HepG2 (cell line): ENCODE measurements at regions not wholly inside any gene's neighbourhood (a gene's known extent, or its start where the extent isn't known, plus 50 kb on each side); places are given as distances from the start of the nearest gene placed in this dataset.

Experiments used
- ATAC-seq: fragments of 200-7000 bp; cut with Tn5 transposase; 3 replicates; pipeline ENCODE4 v1.9.1; 2020; ENCODE audit warnings: mild to moderate bottlenecking, moderate library complexity
- BruUV-seq: library from RNA; stranded (reverse); fragments of 400-500 nt; replicated peaks from 2 replicates; lab custom pipeline; 2021; lab: Mats Ljungman, UMichigan
- CTCF ChIA-PET: fragments of 300-600 bp; formaldehyde crosslinking; extraction: SDS; loops from one replicate; lab custom pipeline; 2021; ENCODE audit warnings: low total read pairs, inconsistent platforms, low intra/inter-chr PET ratio; lab: Yijun Ruan, JAX
- POLR2A ChIA-PET: fragments of 350-600 bp; sonication (Branson Sonifier 250); formaldehyde crosslinking; loops from one replicate; lab custom pipeline; 2020; ENCODE audit warnings: antibody characterized with exemption, inconsistent platforms; lab: Yijun Ruan, JAX
- DNase-seq: peaks from one replicate; pipeline ENCODE4 v3.0.0-alpha.2; 2015; ENCODE audit warnings: low spot score
- FAIRE-seq: peaks from 3 replicates; lab custom pipeline; 2011; peaks lifted over from hg19 to GRCh38; lab: Jason Lieb, UNC
- H2AFZ ChIP-seq: one replicate; pipeline ENCODE4 v1.6.1; 2011; ENCODE audit warnings: low read length, inconsistent platforms
- H3K27ac ChIP-seq: fragments of 300-600 bp; 3 replicates; pipeline ENCODE4 v1.8.0; 2011; ENCODE audit warnings: mixed run types, mild to moderate bottlenecking, mixed read lengths, low read length, inconsistent platforms; ENCODE audit not compliant: insufficient read depth; ENCODE audit errors: extremely low read length
- H3K27me3 ChIP-seq, 2 experiments: fragments of 200-600 bp in 1 of 2; 2 replicates in 1 of 2; 3 replicates in 1 of 2; pipeline versions ENCODE4 v1.6.0 to v1.8.0; 2011; ENCODE audit warnings: low read length in 2 of 2, mild to moderate bottlenecking in 2 of 2, moderate library complexity in 2 of 2, inconsistent platforms in 1 of 2; ENCODE audit not compliant: insufficient read depth in 2 of 2, control insufficient read depth in 1 of 2
- H3K36me3 ChIP-seq, 2 experiments: fragments of 200-600 bp in 1 of 2; replicated peaks in 1 of 2; 2 replicates in 1 of 2; 3 replicates in 1 of 2; pipeline versions ENCODE4 v1.5.1 to v1.8.0; 2011; ENCODE audit warnings: low read length in 2 of 2, inconsistent platforms in 1 of 2; ENCODE audit not compliant: insufficient read depth in 2 of 2, control insufficient read depth in 1 of 2
- H3K4me1 ChIP-seq: 2 replicates; pipeline ENCODE4 v1.5.1; 2012; ENCODE audit warnings: low read length, inconsistent platforms; ENCODE audit not compliant: insufficient read depth
- H3K4me2 ChIP-seq: 2 replicates; pipeline ENCODE4 v1.6.0; 2011; ENCODE audit warnings: low read depth, low read length, inconsistent platforms
- H3K4me3 ChIP-seq, 3 experiments: fragments of 200-600 bp in 1 of 3; sonication (generic), shearing (Covaris generic) in 1 of 3; replicated peaks in 1 of 3; 2 replicates each; pipeline ENCODE4 v1.5.1; 2011 to 2016; ENCODE audit warnings: low read length in 3 of 3, inconsistent platforms in 2 of 3, low read depth in 2 of 3, mild to moderate bottlenecking in 2 of 3, control low read depth in 1 of 3, mixed read lengths in 1 of 3; ENCODE audit not compliant: insufficient read depth in 1 of 3
- H3K79me2 ChIP-seq: one replicate; pipeline ENCODE4 v1.6.1; 2011; ENCODE audit warnings: low read length, inconsistent platforms; ENCODE audit not compliant: insufficient read depth
- H3K9ac ChIP-seq: 2 replicates; pipeline ENCODE4 v1.6.0; 2011; ENCODE audit warnings: mild to moderate bottlenecking, low read depth, low read length, inconsistent platforms; ENCODE audit not compliant: insufficient read depth
- H3K9me3 ChIP-seq: 2 replicates; pipeline ENCODE4 v1.5.1; 2012; ENCODE audit warnings: mild to moderate bottlenecking, low read length
- H4K20me1 ChIP-seq: 2 replicates; pipeline ENCODE4 v1.6.0; 2011; ENCODE audit warnings: inconsistent platforms, mild to moderate bottlenecking, low read length, moderate library complexity; ENCODE audit not compliant: insufficient read depth
- CENPT ChIP-seq: sonication (generic); formaldehyde crosslinking; IDR thresholded peaks from 2 replicates; pipeline ENCODE4 v1.8.0; 2022; ENCODE audit warnings: low read depth, mild to moderate bottlenecking, moderate library complexity, missing genetic modification reagents
- CHD2 ChIP-seq: IDR thresholded peaks from 2 replicates; pipeline ENCODE4 v1.6.1; 2011; ENCODE audit warnings: low read depth, low read length, improper control_type of control experiment
- JUN ChIP-seq: sonication (generic); formaldehyde crosslinking; IDR thresholded peaks from 2 replicates; pipeline ENCODE4 v1.4.0; 2020; ENCODE audit warnings: mild to moderate bottlenecking, missing genetic modification reagents
- MAZ ChIP-seq, 2 experiments: sonication (generic) in 1 of 2; formaldehyde crosslinking in 1 of 2; IDR thresholded peaks; 2 replicates each; pipeline versions ENCODE4 v1.5.0 to v1.6.1; 2012 to 2020; ENCODE audit warnings: low read depth in 2 of 2, mild to moderate bottlenecking in 2 of 2, borderline replicate concordance in 1 of 2, improper control_type of control experiment in 1 of 2, low read length in 1 of 2, missing genetic modification reagents in 1 of 2, moderate library complexity in 1 of 2
- NFE2 ChIP-seq: sonication (generic); formaldehyde crosslinking; IDR thresholded peaks from 2 replicates; pipeline ENCODE4 v1.4.0; 2020; ENCODE audit warnings: missing genetic modification reagents
- RORA ChIP-seq: sonication (generic); formaldehyde crosslinking; IDR thresholded peaks from 2 replicates; pipeline ENCODE4 v1.5.0; 2020; ENCODE audit warnings: mild to moderate bottlenecking, missing genetic modification reagents, moderate library complexity
- SAFB2 ChIP-seq: sonication (generic); formaldehyde crosslinking; IDR thresholded peaks from 2 replicates; pipeline ENCODE4 v1.5.1; 2020; ENCODE audit warnings: missing genetic modification reagents, low read depth, mild to moderate bottlenecking, borderline replicate concordance
- TCF7L2 ChIP-seq: IDR thresholded peaks from 2 replicates; pipeline ENCODE4 v1.6.1; 2011; ENCODE audit warnings: mild to moderate bottlenecking, low read depth, low read length, moderate library complexity
- ZNF839 ChIP-seq: sonication (generic); formaldehyde crosslinking; IDR thresholded peaks from 2 replicates; pipeline ENCODE4 v1.4.0; 2020; ENCODE audit warnings: missing genetic modification reagents, mild to moderate bottlenecking, borderline replicate concordance
- in situ Hi-C: cut with HindIII; loops from 2 replicates; pipeline ENCODE4 v1.10.0; 2017; ENCODE audit warnings: low pct_unique_long_range_greater_than_20kb; ENCODE audit not compliant: extremely low pct_ligation_motif_present
- intact Hi-C: fragments of 100-400 bp; cut with micrococcal nuclease; formaldehyde crosslinking; loops from one replicate; pipeline ENCODE4 v1.10.0; 2022; ENCODE audit not compliant: unreplicated experiment
- TF ChIP-seq, protein P1 (sequence below): sonication (generic); formaldehyde crosslinking; IDR thresholded peaks from 2 replicates; pipeline ENCODE4 v1.4.0; 2020; ENCODE audit warnings: missing genetic modification reagents
- TF ChIP-seq, protein P2 (sequence below): sonication (generic); formaldehyde crosslinking; IDR thresholded peaks from 2 replicates; pipeline ENCODE4 v1.5.1; 2020; ENCODE audit warnings: missing genetic modification reagents, mild to moderate bottlenecking, borderline replicate concordance
- TF ChIP-seq, protein P3 (sequence below): sonication (generic); formaldehyde crosslinking; IDR thresholded peaks from 2 replicates; pipeline ENCODE4 v1.4.0; 2020; ENCODE audit warnings: missing genetic modification reagents, borderline replicate concordance
- TF ChIP-seq, protein P4 (sequence below): sonication (generic); formaldehyde crosslinking; IDR thresholded peaks from 2 replicates; pipeline ENCODE4 v1.8.0; 2022; ENCODE audit warnings: mild to moderate bottlenecking, missing genetic modification reagents; ENCODE audit not compliant: insufficient replicate concordance

DNA sequence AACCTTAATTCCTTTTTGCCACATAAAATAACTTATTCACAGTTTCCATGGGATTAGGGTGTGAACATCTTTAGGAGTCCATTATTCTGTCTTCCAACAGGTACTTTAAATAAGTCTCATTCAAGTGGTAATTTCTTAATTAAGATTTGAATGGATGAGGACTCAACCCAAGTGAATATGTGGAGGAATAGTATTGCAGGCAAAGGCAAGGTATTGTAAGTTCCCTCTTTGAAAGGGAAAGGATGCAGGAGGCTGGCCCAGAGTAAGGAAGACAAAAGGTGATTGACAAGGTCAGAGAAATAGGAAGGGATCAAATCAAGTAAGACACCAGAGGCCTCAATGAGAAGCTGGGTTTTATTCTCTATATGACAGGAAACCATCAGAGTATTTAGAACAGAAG is 238.2 kb upstream of the RBMS1 start:
- intact Hi-C loops = no loop called here
- H3K79me2 ChIP-seq = no peaks in the 10 kb centered on the region
- H3K27ac ChIP-seq = no peak overlapping the region
- H3K4me1 ChIP-seq = no peaks in the 10 kb centered on the region
- H3K36me3 ChIP-seq = no peaks in the 10 kb centered on the region
- ATAC-seq = no peak
- no peak overlapping the region for H2AFZ ChIP-seq
- no peak for FAIRE-seq
- in situ Hi-C loops = no loop called here
- no peak overlapping the region for H3K4me2 ChIP-seq
- BruUV-seq = no TSS peak
- H3K27me3 ChIP-seq = no peaks in the 10 kb centered on the region; a peak in 1 of 5 replicates
- no peaks in the 10 kb centered on the region for H4K20me1 ChIP-seq
- ChIA-PET CTCF (no interaction called here), POLR2A (no interaction called here)
- H3K9ac ChIP-seq = no peak overlapping the region
- no peaks in the 10 kb centered on the region for H3K9me3 ChIP-seq
- H3K4me3 ChIP-seq = no peak overlapping the region
- no peak for DNase-seq
- no peak for TF ChIP-seq JUN (CRISPR knock-in tag)
- TF ChIP-seq MAZ (IDR thresholded peaks at IDR 0.05; ENCODE audit: borderline replicate concordance, low read depth, low read length) = no peak
- TF ChIP-seq MAZ (CRISPR knock-in tag; IDR thresholded peaks at IDR 0.05; ENCODE audit: low read depth) = no peak
- TF ChIP-seq RORA = no peak
- no peak for TF ChIP-seq ZNF839 (CRISPR knock-in tag)
- TF ChIP-seq, protein P1, sequence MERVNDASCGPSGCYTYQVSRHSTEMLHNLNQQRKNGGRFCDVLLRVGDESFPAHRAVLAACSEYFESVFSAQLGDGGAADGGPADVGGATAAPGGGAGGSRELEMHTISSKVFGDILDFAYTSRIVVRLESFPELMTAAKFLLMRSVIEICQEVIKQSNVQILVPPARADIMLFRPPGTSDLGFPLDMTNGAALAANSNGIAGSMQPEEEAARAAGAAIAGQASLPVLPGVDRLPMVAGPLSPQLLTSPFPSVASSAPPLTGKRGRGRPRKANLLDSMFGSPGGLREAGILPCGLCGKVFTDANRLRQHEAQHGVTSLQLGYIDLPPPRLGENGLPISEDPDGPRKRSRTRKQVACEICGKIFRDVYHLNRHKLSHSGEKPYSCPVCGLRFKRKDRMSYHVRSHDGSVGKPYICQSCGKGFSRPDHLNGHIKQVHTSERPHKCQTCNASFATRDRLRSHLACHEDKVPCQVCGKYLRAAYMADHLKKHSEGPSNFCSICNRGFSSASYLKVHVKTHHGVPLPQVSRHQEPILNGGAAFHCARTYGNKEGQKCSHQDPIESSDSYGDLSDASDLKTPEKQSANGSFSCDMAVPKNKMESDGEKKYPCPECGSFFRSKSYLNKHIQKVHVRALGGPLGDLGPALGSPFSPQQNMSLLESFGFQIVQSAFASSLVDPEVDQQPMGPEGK (CRISPR knock-in tag) = no peak
- no peak for TF ChIP-seq CENPT (CRISPR knock-in tag)
- TF ChIP-seq CHD2 = no peak
- TF ChIP-seq, protein P2, sequence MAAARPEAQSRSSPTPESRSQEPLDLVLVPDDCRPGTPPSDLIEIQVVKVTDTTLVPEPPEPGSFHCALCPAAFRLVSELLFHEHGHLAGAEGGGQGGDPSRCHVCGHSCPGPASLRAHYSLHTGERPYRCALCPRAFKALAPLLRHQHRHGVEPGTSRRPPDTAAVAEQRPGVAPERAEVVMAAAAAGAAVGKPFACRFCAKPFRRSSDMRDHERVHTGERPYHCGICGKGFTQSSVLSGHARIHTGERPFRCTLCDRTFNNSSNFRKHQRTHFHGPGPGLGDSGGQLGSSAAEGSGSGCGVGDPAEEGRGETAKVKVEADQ (CRISPR knock-in tag) = no peak
- no peak for TF ChIP-seq TCF7L2
- no peak for TF ChIP-seq NFE2 (CRISPR knock-in tag)
- TF ChIP-seq, protein P3, sequence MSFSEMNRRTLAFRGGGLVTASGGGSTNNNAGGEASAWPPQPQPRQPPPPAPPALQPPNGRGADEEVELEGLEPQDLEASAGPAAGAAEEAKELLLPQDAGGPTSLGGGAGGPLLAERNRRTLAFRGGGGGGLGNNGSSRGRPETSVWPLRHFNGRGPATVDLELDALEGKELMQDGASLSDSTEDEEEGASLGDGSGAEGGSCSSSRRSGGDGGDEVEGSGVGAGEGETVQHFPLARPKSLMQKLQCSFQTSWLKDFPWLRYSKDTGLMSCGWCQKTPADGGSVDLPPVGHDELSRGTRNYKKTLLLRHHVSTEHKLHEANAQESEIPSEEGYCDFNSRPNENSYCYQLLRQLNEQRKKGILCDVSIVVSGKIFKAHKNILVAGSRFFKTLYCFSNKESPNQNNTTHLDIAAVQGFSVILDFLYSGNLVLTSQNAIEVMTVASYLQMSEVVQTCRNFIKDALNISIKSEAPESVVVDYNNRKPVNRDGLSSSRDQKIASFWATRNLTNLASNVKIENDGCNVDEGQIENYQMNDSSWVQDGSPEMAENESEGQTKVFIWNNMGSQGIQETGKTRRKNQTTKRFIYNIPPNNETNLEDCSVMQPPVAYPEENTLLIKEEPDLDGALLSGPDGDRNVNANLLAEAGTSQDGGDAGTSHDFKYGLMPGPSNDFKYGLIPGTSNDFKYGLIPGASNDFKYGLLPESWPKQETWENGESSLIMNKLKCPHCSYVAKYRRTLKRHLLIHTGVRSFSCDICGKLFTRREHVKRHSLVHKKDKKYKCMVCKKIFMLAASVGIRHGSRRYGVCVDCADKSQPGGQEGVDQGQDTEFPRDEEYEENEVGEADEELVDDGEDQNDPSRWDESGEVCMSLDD (CRISPR knock-in tag) = no peak
- TF ChIP-seq, protein P4, sequence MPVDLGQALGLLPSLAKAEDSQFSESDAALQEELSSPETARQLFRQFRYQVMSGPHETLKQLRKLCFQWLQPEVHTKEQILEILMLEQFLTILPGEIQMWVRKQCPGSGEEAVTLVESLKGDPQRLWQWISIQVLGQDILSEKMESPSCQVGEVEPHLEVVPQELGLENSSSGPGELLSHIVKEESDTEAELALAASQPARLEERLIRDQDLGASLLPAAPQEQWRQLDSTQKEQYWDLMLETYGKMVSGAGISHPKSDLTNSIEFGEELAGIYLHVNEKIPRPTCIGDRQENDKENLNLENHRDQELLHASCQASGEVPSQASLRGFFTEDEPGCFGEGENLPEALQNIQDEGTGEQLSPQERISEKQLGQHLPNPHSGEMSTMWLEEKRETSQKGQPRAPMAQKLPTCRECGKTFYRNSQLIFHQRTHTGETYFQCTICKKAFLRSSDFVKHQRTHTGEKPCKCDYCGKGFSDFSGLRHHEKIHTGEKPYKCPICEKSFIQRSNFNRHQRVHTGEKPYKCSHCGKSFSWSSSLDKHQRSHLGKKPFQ (CRISPR knock-in tag) = no peak
- no peak for TF ChIP-seq SAFB2 (CRISPR knock-in tag)
